Neural cell (in vitro differentiated cells): ENCODE measurements at regions not wholly inside any gene's neighbourhood (a gene's known extent, or its start where the extent isn't known, plus 50 kb on each side); places are given as distances from the start of the nearest gene placed in this dataset.

Experiments
- H2AFZ ChIP-seq: fragments of 200-600, 300-800 bp; sonication (generic), shearing (Covaris generic); 2 replicates; pipeline ENCODE4 v1.6.0; 2014; ENCODE audit warnings: low read depth, mild to moderate bottlenecking, antibody characterized with exemption, low read length, moderate library complexity
- H3F3A ChIP-seq: fragments of 200-600 bp; shearing (Covaris generic); 2 replicates; pipeline ENCODE4 v1.6.1; 2016; ENCODE audit warnings: mild to moderate bottlenecking, moderate library complexity, mixed read lengths, antibody characterized with exemption, low read length; ENCODE audit not compliant: insufficient read depth, poor library complexity, severe bottlenecking
- H3K27ac ChIP-seq: fragments of 200-600, 300-800 bp; sonication (generic), shearing (Covaris generic); 2 replicates; pipeline ENCODE4 v1.5.1; 2014; ENCODE audit warnings: mild to moderate bottlenecking, low read length, moderate library complexity
- H3K27me3 ChIP-seq: fragments of 300-800, 200-600 bp; sonication (generic), shearing (Covaris generic); 2 replicates; pipeline ENCODE4 v1.6.0; 2014; ENCODE audit warnings: mild to moderate bottlenecking, low read depth, low read length, moderate library complexity; ENCODE audit not compliant: insufficient read depth
- H3K36me3 ChIP-seq: fragments of 300-800, 200-600 bp; sonication (generic), shearing (Covaris generic); 2 replicates; pipeline ENCODE4 v1.5.1; 2014; ENCODE audit warnings: mild to moderate bottlenecking, antibody characterized with exemption, low read length, moderate library complexity; ENCODE audit not compliant: insufficient read depth
- H3K4me2 ChIP-seq: fragments of 300-800, 200-600 bp; sonication (generic), shearing (Covaris generic); 2 replicates; pipeline ENCODE4 v1.6.0; 2014; ENCODE audit warnings: mild to moderate bottlenecking, low read length
- H3K4me3 ChIP-seq: fragments of 300-800, 200-600 bp; sonication (generic), shearing (Covaris generic); 2 replicates; pipeline ENCODE4 v1.5.1; 2014; ENCODE audit warnings: mild to moderate bottlenecking, low read length, moderate library complexity
- H3K79me2 ChIP-seq: fragments of 200-600 bp; shearing (Covaris generic); replicated peaks from 2 replicates; pipeline ENCODE4 v1.6.0; 2014; ENCODE audit warnings: mild to moderate bottlenecking, low read length, moderate library complexity; ENCODE audit not compliant: insufficient read depth
- H3K9ac ChIP-seq: fragments of 300-800, 200-600 bp; sonication (generic), shearing (Covaris generic); 2 replicates; pipeline ENCODE4 v1.6.1; 2016; ENCODE audit warnings: mild to moderate bottlenecking, low read length, mixed read lengths
- H3K9me2 ChIP-seq: fragments of 200-600 bp; shearing (Covaris generic); 2 replicates; pipeline ENCODE4 v1.6.1; 2016; ENCODE audit warnings: mild to moderate bottlenecking, low read length, mixed read lengths; ENCODE audit not compliant: insufficient read depth
- H3K9me3 ChIP-seq: fragments of 200-600, 300-800 bp; sonication (generic), shearing (Covaris generic); 2 replicates; pipeline ENCODE4 v1.6.1; 2016; ENCODE audit warnings: mild to moderate bottlenecking, mixed run types, low read length, moderate library complexity, mixed read lengths
- H4K20me1 ChIP-seq: fragments of 200-600 bp; shearing (Covaris generic); 2 replicates; pipeline ENCODE4 v1.6.1; 2016; ENCODE audit warnings: mild to moderate bottlenecking, mixed run types; ENCODE audit not compliant: insufficient read depth
- EP300 ChIP-seq: fragments of 450-650 bp; conservative IDR thresholded peaks from 2 replicates; pipeline ENCODE4 v1.6.1; 2014; ENCODE audit warnings: antibody characterized with exemption, mild to moderate bottlenecking, moderate library complexity; ENCODE audit not compliant: poor library complexity, severe bottlenecking
- EZH2 ChIP-seq: fragments of 200-600, 300-800 bp; shearing (Covaris generic), sonication (generic); IDR thresholded peaks from 2 replicates; pipeline ENCODE4 v1.6.1; 2014; ENCODE audit warnings: antibody characterized with exemption, low read length, borderline replicate concordance, mild to moderate bottlenecking; ENCODE audit not compliant: insufficient read depth, poor library complexity, severe bottlenecking
- MXI1 ChIP-seq: fragments of 450-650 bp; conservative IDR thresholded peaks from 2 replicates; pipeline ENCODE4 v1.6.1; 2014; ENCODE audit warnings: antibody characterized with exemption, mild to moderate bottlenecking; ENCODE audit not compliant: poor library complexity, severe bottlenecking
- POLR2AphosphoS5 ChIP-seq: IDR thresholded peaks from 2 replicates; pipeline ENCODE4 v1.6.1; 2012
- RAD21 ChIP-seq: fragments of 450-650 bp; conservative IDR thresholded peaks from 2 replicates; pipeline ENCODE4 v1.6.1; 2014; ENCODE audit warnings: antibody characterized with exemption, mild to moderate bottlenecking, moderate library complexity
- SMC3 ChIP-seq: fragments of 450-650 bp; conservative IDR thresholded peaks from 2 replicates; pipeline ENCODE4 v1.6.1; 2014; ENCODE audit warnings: antibody characterized with exemption, mild to moderate bottlenecking, moderate library complexity; ENCODE audit not compliant: poor library complexity
- TAF1 ChIP-seq: IDR thresholded peaks from 2 replicates; pipeline ENCODE4 v1.6.1; 2012; ENCODE audit warnings: low read depth
- TF ChIP-seq, protein P1 (sequence below): IDR thresholded peaks from 2 replicates; pipeline ENCODE4 v1.6.1; 2012; ENCODE audit warnings: borderline replicate concordance
- TF ChIP-seq, protein P2 (sequence below): fragments of 450-650 bp; IDR thresholded peaks from 2 replicates; pipeline ENCODE4 v1.5.1; 2014; ENCODE audit warnings: antibody characterized with exemption, mild to moderate bottlenecking, moderate library complexity; ENCODE audit not compliant: poor library complexity, severe bottlenecking

DNA sequence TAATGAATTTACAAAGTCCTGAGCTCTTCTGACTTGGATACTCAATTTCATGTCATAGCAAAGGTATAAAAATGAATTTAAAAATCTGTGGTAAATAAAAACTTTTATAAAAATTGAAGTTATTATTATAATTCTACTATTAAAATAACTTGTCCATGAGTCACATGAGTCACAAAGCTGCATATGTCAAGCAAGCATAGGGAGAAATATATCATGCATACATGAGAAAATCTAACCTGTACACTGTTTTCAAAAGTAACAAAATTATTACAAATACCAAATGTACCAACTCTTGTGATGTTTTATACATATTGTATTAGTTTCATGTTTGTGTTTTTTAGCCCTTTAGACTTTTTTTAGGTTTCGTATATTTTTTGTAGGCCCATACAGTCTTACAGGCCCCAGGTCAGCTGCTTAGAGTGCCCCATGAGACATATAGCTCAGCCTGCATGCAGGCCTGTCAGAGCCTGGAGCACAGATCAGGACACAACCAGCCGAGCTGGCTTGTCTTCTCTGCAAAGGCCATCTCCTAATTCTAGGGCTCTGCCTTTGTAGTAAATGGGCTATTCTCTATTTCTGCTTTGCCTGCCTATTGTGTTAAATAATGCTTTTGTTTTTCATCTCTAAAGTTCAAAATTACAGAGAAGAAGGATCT lies 818.7 kb upstream of the TENM3 start:
- Histone ChIP-seq H3K9me2 (no peaks in the 10 kb centered on the region), H3K9ac (no peak overlapping the region), H3K4me3 (no peak overlapping the region), H3K4me2 (no peak overlapping the region), H3K27ac (no peak overlapping the region), H3K79me2 (no peaks in the 10 kb centered on the region), H3F3A (no peaks in the 10 kb centered on the region), H2AFZ (no peak overlapping the region), H3K36me3 (no peaks in the 10 kb centered on the region), H3K9me3 (no peaks in the 10 kb centered on the region), H3K27me3 (no peaks in the 10 kb centered on the region), H4K20me1 (no peaks in the 10 kb centered on the region)
- TF ChIP-seq TAF1 (no peak), EZH2 (no peak), MXI1 (no peak), POLR2AphosphoS5 (no peak), EP300 (no peak), SMC3 (no peak), RAD21 (no peak)
- TF ChIP-seq, protein P1, sequence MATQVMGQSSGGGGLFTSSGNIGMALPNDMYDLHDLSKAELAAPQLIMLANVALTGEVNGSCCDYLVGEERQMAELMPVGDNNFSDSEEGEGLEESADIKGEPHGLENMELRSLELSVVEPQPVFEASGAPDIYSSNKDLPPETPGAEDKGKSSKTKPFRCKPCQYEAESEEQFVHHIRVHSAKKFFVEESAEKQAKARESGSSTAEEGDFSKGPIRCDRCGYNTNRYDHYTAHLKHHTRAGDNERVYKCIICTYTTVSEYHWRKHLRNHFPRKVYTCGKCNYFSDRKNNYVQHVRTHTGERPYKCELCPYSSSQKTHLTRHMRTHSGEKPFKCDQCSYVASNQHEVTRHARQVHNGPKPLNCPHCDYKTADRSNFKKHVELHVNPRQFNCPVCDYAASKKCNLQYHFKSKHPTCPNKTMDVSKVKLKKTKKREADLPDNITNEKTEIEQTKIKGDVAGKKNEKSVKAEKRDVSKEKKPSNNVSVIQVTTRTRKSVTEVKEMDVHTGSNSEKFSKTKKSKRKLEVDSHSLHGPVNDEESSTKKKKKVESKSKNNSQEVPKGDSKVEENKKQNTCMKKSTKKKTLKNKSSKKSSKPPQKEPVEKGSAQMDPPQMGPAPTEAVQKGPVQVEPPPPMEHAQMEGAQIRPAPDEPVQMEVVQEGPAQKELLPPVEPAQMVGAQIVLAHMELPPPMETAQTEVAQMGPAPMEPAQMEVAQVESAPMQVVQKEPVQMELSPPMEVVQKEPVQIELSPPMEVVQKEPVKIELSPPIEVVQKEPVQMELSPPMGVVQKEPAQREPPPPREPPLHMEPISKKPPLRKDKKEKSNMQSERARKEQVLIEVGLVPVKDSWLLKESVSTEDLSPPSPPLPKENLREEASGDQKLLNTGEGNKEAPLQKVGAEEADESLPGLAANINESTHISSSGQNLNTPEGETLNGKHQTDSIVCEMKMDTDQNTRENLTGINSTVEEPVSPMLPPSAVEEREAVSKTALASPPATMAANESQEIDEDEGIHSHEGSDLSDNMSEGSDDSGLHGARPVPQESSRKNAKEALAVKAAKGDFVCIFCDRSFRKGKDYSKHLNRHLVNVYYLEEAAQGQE, result no peak
- TF ChIP-seq, protein P2, sequence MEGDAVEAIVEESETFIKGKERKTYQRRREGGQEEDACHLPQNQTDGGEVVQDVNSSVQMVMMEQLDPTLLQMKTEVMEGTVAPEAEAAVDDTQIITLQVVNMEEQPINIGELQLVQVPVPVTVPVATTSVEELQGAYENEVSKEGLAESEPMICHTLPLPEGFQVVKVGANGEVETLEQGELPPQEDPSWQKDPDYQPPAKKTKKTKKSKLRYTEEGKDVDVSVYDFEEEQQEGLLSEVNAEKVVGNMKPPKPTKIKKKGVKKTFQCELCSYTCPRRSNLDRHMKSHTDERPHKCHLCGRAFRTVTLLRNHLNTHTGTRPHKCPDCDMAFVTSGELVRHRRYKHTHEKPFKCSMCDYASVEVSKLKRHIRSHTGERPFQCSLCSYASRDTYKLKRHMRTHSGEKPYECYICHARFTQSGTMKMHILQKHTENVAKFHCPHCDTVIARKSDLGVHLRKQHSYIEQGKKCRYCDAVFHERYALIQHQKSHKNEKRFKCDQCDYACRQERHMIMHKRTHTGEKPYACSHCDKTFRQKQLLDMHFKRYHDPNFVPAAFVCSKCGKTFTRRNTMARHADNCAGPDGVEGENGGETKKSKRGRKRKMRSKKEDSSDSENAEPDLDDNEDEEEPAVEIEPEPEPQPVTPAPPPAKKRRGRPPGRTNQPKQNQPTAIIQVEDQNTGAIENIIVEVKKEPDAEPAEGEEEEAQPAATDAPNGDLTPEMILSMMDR, result no peak

DNA sequence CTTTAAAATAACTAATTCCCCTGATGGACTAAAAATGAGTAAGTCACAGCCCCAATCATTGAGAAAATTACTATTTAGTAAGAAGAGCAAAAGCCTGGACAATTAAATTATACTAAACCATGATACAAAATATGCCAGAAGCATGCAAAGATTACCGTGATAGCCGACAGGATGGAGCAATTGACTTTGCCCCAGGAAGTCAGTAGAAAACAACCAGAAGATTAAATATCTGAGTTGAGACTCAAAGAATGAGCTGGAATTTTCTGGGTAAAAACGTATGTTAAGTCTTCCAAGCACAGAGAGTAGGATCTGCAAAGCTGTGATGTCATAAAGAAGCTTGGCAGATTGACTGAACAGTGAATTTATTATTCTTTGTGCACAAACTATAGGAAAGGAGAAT lies 816.1 kb upstream of the TENM3 start:
- no peaks in the 10 kb centered on the region for H3K9me2 ChIP-seq
- H3K9me3 ChIP-seq, result no peaks in the 10 kb centered on the region
- H3K4me2 ChIP-seq, result no peak overlapping the region
- H3K36me3 ChIP-seq, result no peaks in the 10 kb centered on the region
- no peaks in the 10 kb centered on the region for H3K27me3 ChIP-seq
- no peaks in the 10 kb centered on the region for H3K79me2 ChIP-seq
- H2AFZ ChIP-seq, result no peak overlapping the region
- no peak overlapping the region for H3K9ac ChIP-seq
- no peak overlapping the region for H3K4me3 ChIP-seq
- no peaks in the 10 kb centered on the region for H4K20me1 ChIP-seq
- TF ChIP-seq SMC3 (no peak), RAD21 (no peak), EZH2 (no peak), TAF1 (no peak)
- TF ChIP-seq, protein P2, result no peak
- TF ChIP-seq, protein P1, result no peak
- no peak overlapping the region for H3K27ac ChIP-seq
- H3F3A ChIP-seq, result no peaks in the 10 kb centered on the region
